Stimulated activated naive CD8-positive, alpha-beta T cell treated with anti-CD3 and anti-CD28 coated beads, Interleukin-15, Interleukin-2, amounts not matched to agents 100 U/mL and 50 U/mL, for 24 hours (primary cell): ENCODE measurements at regions not wholly inside any gene's neighbourhood (a gene's known extent, or its start where the extent isn't known, plus 50 kb on each side); places are given as distances from the start of the nearest gene placed in this dataset.
"Not testable (repeated sequence)": the region's sequence is repeated elsewhere in the genome, so short reads cannot be mapped to it uniquely, and the experiment has no call there.

Source experiments
- ATAC-seq: fragments of 150-1000 bp; cut with Tn5 transposase; one replicate; pipeline ENCODE4 v1.10.0; 2021
- DNase-seq: peaks from one replicate; pipeline ENCODE4 v3.0.0; 2021

GRCh38 chr5:91491229-91491628 is 108.1 kb upstream of the ARRDC3 start:
- ATAC-seq (no peak), DNase-seq (no peak)

- no peak for ATAC-seq
Observed at GRCh38 chr5:91490316-91490715, 107.2 kb upstream of the ARRDC3 start.

GRCh38 chr5:91487420-91487819 is 104.3 kb upstream of the ARRDC3 start:
- no peak for DNase-seq
- ATAC-seq, result no peak

More at GRCh38 chr5:91490316-91490715, 107.2 kb upstream of the ARRDC3 start:
- DNase-seq, result no peak

GRCh38 chr5:91486638-91487037 is 103.5 kb upstream of the ARRDC3 start:
- no peak for ATAC-seq
- DNase-seq, result no peak

GRCh38 chr5:91484662-91485061 is 101.5 kb upstream of the ARRDC3 start:
- no peak for DNase-seq
- ATAC-seq, result no peak

GRCh38 chr5:91479376-91479775 is 96.3 kb upstream of the ARRDC3 start:
- DNase-seq, ATAC-seq: not testable (repeated sequence)

GRCh38 chr5:91478096-91478495 is 95.0 kb upstream of the ARRDC3 start:
- DNase-seq (no peak), ATAC-seq (no peak)

- DNase-seq (no peak), ATAC-seq (no peak)
Observed at GRCh38 chr5:91477408-91477807, 94.3 kb upstream of the ARRDC3 start.

- DNase-seq, result no peak
Observed at GRCh38 chr5:91474201-91474600, 91.1 kb upstream of the ARRDC3 start.

GRCh38 chr5:91472631-91473030 is 89.5 kb upstream of the ARRDC3 start:
- no peak for DNase-seq
- no peak for ATAC-seq

More at GRCh38 chr5:91474201-91474600, 91.1 kb upstream of the ARRDC3 start:
- no peak for ATAC-seq

GRCh38 chr5:91469517-91470165 is 86.5 kb upstream of the ARRDC3 start:
- no peak for DNase-seq
- no peak for ATAC-seq

GRCh38 chr5:91468651-91469422 is 85.7 kb upstream of the ARRDC3 start:
- DNase-seq (no peak), ATAC-seq (no peak)

GRCh38 chr5:91464886-91465646 is 81.9 kb upstream of the ARRDC3 start:
- DNase-seq (no peak), ATAC-seq (no peak)

GRCh38 chr5:91457681-91458058 is 74.6 kb upstream of the ARRDC3 start:
- ATAC-seq (no peak), DNase-seq (no peak)

- ATAC-seq (no peak), DNase-seq (no peak)
Observed at GRCh38 chr5:91456928-91457680, 74.0 kb upstream of the ARRDC3 start.

GRCh38 chr5:91449083-91449482 is 66.0 kb upstream of the ARRDC3 start:
- ATAC-seq (no peak), DNase-seq (no peak)

- not testable (repeated sequence) for DNase-seq, ATAC-seq
Observed at GRCh38 chr5:91448079-91448478, 65.0 kb upstream of the ARRDC3 start.

GRCh38 chr5:91446880-91447279 is 63.8 kb upstream of the ARRDC3 start:
- DNase-seq, ATAC-seq: not testable (repeated sequence)

- ATAC-seq (peak; percentile 28), DNase-seq (no peak)
Observed at GRCh38 chr5:91443761-91444467, 60.8 kb upstream of the ARRDC3 start.

- no peak for ATAC-seq
- no peak for DNase-seq
Observed at GRCh38 chr5:91443023-91443422, 59.9 kb upstream of the ARRDC3 start.

- DNase-seq, result no peak
- ATAC-seq, result no peak
Observed at GRCh38 chr5:91441082-91441481, 58.0 kb upstream of the ARRDC3 start.

- DNase-seq (no peak), ATAC-seq (no peak)
Observed at GRCh38 chr5:91438871-91439270, 55.8 kb upstream of the ARRDC3 start.
